BJ (cell line): ENCODE measurements at regions not wholly inside any gene's neighbourhood (a gene's known extent, or its start where the extent isn't known, plus 50 kb on each side); places are given as distances from the start of the nearest gene placed in this dataset.

ENCODE experiments used
- CTCF ChIA-PET: fragments of 350-600 bp; formaldehyde crosslinking; extraction: SDS; loops from one replicate; lab custom pipeline; 2021; ENCODE audit warnings: antibody characterized with exemption, inconsistent platforms; lab: Yijun Ruan, JAX
- POLR2A ChIA-PET: fragments of 300-600 bp; sonication (Branson Sonifier 250); formaldehyde crosslinking; extraction: SDS; loops from one replicate; lab custom pipeline; 2021; ENCODE audit warnings: antibody characterized with exemption; lab: Charles Lee
- DNase-seq: peaks from one replicate; pipeline ENCODE4 v3.0.0-alpha.2; 2011; ENCODE audit warnings: low read depth
- H3K27me3 ChIP-seq: 2 replicates; pipeline ENCODE4 v1.6.0; 2011; ENCODE audit warnings: low read length; ENCODE audit not compliant: control insufficient read depth, insufficient read depth
- H3K36me3 ChIP-seq: 2 replicates; pipeline ENCODE4 v1.5.1; 2011; ENCODE audit warnings: low read length; ENCODE audit not compliant: control insufficient read depth, insufficient read depth
- H3K4me3 ChIP-seq: 2 replicates; pipeline ENCODE4 v1.5.1; 2011; ENCODE audit warnings: low read depth, mild to moderate bottlenecking, control low read depth, low read length
- CTCF ChIP-seq: IDR thresholded peaks from 2 replicates; pipeline ENCODE4 v1.5.1; 2011; ENCODE audit warnings: low read depth, mild to moderate bottlenecking, control low read depth, inconsistent platforms, low read length, moderate library complexity; ENCODE audit not compliant: insufficient read depth

GRCh38 chr2:134143568-134143967 lies 110.3 kb upstream of the MGAT5 start:
- Histone ChIP-seq H3K27me3 (no peaks in the 10 kb centered on the region), H3K36me3 (no peaks in the 10 kb centered on the region), H3K4me3 (no peak overlapping the region)
- ChIA-PET CTCF (no interaction called here), POLR2A (no interaction called here)
- DNase-seq = no peak
- no peak for TF ChIP-seq CTCF

GRCh38 chr2:134144081-134144596 lies 109.7 kb upstream of the MGAT5 start:
- no peak for DNase-seq
- no peak overlapping the region for H3K4me3 ChIP-seq
- ChIA-PET CTCF (interaction anchor here (0.7 kb wide), 1 partner anchor 26 kb away, joined by 3 read pairs; no protein-coding TSS in a partner anchor), POLR2A (no interaction called here)
- H3K27me3 ChIP-seq = no peaks in the 10 kb centered on the region
- no peaks in the 10 kb centered on the region for H3K36me3 ChIP-seq
- no peak for TF ChIP-seq CTCF

- ChIA-PET CTCF (interaction anchor here (0.7 kb wide), 1 partner anchor 26 kb away, joined by 3 read pairs; no protein-coding TSS in a partner anchor), POLR2A (no interaction called here)
- no peak for DNase-seq
- Histone ChIP-seq H3K4me3 (no peak overlapping the region), H3K27me3 (no peaks in the 10 kb centered on the region), H3K36me3 (no peaks in the 10 kb centered on the region)
- TF ChIP-seq CTCF = no peak
Observed at GRCh38 chr2:134144651-134145050, 109.2 kb upstream of the MGAT5 start.

- TF ChIP-seq CTCF = no peak
- no peak for DNase-seq
- Histone ChIP-seq H3K36me3 (no peaks in the 10 kb centered on the region), H3K4me3 (no peak overlapping the region), H3K27me3 (no peaks in the 10 kb centered on the region)
- ChIA-PET CTCF (no interaction called here), POLR2A (no interaction called here)
Observed at GRCh38 chr2:134145519-134145918, 108.4 kb upstream of the MGAT5 start.

- DNase-seq = no peak
- TF ChIP-seq CTCF = no peak
- Histone ChIP-seq H3K36me3 (no peaks in the 10 kb centered on the region), H3K4me3 (no peak overlapping the region), H3K27me3 (no peaks in the 10 kb centered on the region)
- POLR2A ChIA-PET = interaction anchor here (1.0 kb wide), 1 partner anchor 9 kb away, joined by 5 read pairs; no protein-coding TSS in a partner anchor
- CTCF ChIA-PET = interaction anchor here (0.6 to 1.3 kb wide), 3 partner anchors 11 to 266 kb away, joined by 3 to 5 read pairs (median 3); no protein-coding TSS in a partner anchor
Observed at GRCh38 chr2:134146161-134146560, 107.7 kb upstream of the MGAT5 start.
